HT-29 (cell line): ENCODE measurements at regions not wholly inside any gene's neighbourhood (a gene's known extent, or its start where the extent isn't known, plus 50 kb on each side); places are given as distances from the start of the nearest gene placed in this dataset.
"Not testable (repeated sequence)": the region's sequence is repeated elsewhere in the genome, so short reads cannot be mapped to it uniquely, and the experiment has no call there.

Source experiments
- DNase-seq: peaks from one replicate; pipeline ENCODE4 v3.0.0-alpha.2; 2015; ENCODE audit warnings: low spot score

DNA sequence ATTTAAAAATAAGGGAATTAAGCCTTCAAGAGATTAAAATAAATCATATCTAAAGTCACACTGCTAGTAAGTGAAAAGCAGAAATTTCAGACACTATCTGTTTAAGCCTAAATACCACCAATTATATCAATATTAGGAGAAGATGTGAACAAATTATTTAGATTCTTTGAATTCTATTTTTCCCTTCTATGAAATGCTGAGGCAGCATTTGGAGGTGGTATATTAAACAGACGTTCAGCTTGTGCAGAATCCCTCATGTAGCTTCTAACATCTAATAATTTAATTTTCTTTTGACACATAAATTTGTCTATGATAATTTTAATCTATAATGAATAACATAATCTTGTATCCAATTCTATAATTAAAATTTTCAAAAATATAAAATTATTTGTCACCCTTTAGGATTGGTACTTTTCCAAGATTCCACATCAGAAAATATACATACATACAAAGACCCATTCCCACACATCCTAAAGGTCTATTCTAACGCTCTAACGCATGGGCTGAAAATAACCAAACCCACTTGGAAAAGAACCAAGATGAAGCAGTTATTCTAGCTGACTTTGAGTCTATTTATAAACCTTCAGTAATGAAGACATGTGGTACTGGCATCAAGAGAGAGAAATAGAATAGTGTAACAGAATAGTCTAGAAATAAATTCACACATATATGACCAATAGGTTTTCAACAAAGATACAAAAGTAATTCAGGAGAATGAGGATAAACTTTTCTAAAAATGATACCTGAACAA, 751.8 kb downstream of the GALC start:
- no peak for DNase-seq

DNA sequence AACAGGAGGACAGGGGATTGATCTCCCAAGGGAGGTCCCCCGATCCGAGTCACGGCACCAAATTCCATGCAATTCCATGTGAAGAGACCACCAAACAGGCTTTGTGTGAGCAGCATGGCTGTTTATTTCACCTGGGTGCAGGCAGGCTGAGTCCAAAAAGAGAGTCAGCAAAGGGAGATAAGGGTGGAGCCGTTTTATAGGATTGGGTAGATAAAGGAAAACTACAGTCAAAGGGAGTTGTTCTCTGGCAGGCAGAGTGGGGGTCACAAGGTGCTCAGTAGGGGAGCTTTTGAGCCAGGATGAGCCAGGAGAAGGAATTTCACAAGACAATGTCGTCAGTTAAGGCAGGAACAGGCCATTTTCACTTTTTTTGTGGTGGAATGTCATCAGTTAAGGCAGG, 752.7 kb downstream of the GALC start:
- not testable (repeated sequence) for DNase-seq

DNA sequence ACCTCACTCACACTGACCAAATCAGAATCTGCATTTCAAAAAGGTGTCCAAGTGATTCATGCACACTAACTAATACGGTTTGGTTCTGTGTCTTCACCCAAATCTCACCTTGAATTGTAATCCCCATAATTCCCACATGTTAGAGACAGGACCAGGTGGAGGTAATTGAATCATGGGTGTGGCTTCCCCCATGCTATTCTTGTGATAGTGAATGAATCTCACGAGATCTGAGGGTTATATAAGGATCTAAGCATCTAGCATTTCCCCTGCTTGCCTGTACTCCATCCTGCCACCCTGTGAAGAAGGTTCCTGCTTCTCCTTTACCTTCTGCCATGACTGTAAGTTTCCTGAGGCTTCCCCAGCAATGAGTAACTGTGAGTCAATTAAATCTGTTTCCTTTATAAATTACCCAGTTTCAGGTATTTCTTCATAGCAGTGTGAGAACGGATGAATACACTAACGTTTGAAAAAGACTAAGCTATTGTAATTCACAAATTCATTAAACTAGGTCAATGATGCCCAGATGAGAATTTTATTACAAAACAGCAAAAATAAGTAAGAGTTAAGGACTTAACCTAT, 759.1 kb downstream of the GALC start:
- no peak for DNase-seq

DNA sequence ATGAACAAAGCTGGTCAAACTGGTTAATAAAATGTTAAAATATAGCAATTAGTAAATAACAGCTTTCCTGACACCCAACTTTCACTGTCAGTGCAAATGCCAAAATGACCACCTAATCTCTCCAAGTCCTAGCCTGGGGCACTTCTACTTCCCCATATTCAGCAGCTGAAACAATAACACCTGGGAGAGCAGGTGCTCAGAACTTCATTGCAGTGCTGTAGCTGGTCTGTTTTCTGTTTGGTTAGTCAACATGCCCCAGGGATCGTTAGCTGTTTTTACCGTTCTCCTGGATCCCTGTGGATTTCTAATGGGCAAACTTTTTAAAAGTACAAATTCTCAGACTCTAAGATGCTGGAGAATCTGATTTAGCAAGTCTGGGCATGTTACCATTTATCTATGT, 759.7 kb downstream of the GALC start:
- no peak for DNase-seq

DNA sequence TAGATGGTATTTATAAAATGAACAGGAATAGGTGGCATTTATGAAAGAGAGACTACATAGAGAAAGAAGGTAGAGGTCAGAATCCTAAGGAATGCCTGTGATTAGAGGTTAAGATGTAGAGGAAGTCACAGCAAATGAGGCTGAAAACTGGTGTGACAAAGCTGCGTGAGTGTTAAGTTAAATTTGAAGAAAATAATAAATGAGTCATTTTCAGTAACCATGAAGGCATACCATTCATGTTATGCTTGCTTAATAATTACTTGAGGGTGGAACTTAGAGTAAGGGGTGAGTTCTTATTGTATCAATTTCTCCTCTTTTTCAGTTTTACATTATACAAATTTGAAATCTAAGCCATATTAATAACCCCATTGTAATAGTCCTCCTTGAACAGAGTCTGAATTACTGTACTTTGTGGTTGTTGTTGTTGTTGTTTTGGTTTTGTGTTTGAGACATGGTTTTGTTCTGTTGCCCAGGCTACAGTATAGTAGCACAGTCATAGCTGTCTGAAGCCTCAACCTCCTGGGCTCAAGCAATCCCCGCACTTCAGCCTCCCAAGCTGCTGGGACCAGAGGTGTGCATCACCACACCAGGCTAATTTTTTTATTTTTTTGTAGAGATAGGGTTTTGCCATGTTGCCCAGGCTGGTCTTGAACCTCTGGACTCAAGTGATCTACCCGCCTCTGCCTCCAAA, 761.5 kb downstream of the GALC start:
- no peak for DNase-seq

DNA sequence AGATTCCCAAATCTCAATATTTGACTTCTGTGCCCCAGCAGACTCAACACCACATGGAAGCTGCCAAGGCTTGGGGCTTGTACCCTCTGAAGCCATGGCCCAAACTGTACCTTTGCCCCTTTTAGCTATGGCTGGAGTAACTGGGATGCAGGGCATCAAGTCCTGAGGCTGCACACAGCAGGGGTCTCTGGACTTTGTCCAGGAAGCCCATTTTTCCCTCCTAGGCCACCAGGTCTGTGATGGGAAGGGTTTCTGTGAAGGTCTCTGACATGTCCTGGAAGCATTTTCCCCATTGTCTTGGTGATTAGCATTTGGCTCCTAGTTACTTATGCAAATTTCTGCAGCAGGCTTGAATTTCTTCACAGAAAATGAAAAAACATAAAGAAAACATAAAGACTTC, 762.3 kb downstream of the GALC start:
- no peak for DNase-seq

DNA sequence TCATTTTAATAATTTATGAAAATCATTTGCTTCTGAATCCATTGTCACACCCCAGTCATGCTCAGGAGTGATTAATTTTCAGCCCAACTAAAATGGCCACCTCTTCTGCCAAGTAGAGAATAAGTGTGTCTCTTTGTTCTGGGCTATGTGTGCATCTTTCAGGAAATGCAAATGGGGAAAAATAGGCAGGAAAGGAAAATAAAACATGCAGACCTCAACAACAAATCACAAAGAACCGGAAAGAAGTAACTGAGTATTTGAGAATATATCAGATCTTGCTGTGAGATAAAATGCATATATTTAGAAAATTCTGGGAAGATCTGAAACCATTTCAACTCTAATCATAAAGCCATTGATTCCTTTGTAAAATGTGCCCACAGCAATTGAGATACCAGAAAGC, 763.9 kb downstream of the GALC start:
- no peak for DNase-seq

DNA sequence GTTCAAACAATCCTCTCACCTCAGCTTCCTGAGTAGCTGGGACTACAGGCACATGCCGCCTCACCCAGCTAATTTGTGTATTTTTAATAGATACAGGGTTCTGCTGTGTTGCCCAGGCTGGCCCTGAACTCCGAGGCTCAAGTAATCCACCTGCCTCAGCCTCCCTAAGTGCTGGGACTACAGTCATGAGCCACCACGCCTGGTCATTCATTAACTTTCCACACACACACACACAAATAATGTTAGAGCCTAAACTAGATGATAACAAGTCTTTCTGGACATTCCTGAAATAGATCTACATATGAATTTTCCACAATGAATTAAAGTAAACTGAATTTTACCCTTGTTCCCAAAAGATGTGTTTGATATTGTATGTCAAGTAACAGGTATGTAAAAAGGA, 776.0 kb downstream of the GALC start:
- no peak for DNase-seq

DNA sequence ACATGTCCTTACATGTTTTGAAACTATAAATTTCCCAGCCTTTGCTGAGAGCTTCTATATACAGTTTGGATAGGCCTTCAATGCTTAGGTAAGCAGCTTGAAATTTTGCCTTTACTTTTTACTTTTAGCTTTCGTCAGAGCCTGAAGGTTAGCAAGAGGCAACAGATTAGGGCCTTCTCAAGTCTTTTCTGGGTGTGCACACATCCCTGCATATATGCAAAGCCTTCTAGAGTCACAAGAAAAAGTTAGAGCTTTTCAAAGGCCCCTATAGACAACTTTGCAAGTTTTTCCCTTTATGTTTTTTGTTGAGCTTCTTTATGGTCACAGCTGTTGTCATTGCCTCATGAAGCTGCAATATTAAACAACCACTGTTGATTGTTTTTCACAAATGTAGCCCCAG, 778.4 kb downstream of the GALC start:
- DNase-seq = no peak

DNA sequence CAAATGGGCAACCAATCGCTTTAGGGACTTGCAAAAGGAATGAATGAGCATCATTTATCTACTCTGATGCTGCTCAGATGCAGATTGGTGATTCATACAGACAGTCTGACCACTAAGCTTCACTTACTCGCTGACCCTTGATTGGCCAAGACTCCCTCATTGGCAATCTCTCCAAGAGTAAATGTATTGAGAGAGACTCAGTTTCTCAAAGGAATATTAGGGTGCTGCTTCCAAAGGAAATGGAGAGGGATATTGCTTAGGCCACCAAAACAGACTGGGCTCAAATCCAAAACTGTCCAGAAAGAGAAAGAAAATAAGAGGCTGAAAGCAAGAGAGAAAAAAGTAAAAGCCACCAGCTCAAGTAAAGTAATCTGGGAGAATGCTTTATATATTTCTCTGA, 785.2 kb downstream of the GALC start:
- DNase-seq = no peak

DNA sequence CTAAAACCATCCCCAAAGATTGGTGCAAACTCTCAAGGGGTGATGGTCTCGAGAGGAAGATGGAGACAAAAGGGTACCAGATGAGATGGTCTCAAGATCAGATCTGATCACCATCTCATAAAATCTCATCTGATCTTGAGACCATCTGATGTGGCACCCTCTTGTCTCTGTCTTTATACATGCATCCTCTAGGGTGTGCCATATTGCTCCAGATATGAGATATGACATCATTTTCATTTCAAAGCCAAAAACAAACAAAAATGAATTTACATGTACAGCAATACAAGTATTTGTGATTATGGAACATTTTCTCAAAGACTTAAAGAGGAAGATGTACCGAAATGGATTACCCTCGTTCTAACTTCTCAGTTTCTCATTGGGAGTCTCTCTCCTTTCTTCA, 787.2 kb downstream of the GALC start:
- DNase-seq = no peak

DNA sequence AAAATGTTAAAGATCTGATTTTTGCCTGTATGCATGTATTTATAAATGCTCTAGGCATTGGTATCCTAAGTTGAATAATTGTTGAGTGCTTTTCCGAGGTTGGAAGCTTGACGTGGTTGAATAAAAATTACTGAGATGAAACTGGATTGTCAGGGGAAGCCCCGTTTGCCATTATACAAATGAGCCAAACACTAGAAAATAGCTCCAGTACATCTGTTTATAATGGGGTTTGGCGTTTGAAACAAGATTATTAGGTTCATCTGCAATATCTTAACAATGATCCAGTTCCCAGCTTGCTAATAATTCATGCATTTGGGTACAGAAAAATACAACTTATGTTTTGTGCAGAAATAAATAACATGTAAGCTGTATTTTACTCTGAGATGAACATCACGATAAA, 789.6 kb downstream of the GALC start:
- DNase-seq = no peak

DNA sequence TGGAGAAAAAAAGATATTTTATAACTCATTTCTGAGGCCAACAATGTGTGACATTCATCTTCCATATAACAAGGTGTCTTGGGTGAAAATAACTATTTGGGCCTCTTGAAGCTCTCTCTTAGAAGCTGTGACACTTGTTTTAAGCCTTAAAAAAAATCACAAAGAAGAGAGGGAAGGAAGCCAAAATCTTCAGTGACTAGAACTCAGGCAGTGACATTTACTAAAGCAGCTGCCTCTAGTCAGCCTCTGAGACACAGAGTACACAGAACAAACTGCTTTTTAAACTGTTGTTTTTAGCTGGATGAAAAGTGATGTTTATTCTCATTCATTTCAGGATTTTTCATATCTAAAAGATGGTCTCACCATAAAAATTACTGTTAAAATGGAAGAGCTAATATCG, 793.6 kb downstream of the GALC start:
- DNase-seq = no peak

DNA sequence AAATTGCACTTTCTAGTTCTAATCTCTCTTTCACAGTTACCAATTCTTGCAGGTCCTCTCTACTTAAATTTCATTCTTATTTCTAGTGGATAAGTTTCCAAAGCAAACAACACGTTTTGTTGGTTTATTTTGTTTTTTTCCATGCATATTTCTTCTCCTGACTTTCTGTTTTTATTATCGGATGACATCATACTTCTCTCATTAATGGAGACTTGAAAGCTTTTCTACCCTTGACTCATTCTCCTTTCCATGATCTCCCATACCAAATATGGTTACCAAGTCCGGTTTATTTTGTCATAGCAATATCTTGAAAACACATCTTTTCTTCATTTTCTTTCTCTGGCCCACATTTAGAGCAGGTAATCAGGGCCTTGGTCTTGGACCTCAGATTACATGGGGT, 796.5 kb downstream of the GALC start:
- DNase-seq = no peak

DNA sequence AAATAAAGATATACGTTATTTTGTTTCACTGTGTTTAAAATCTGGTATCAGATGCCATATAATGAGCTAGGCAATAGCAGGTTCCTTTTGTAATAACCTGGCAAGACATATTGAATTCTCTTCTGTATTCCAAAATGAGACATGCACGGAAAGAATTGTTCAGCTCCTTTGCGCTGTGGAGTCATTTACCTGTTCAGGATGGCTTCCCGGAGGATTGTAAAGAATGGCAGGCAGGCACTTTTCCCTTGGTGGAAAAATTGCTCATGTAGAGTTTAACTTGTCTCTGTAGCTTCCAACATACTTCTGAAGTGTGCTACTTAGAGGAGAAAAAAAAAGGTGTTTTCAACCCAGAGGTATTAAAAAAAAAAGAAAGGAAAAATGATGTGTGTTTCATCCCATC, 805.2 kb downstream of the GALC start:
- DNase-seq = no peak

DNA sequence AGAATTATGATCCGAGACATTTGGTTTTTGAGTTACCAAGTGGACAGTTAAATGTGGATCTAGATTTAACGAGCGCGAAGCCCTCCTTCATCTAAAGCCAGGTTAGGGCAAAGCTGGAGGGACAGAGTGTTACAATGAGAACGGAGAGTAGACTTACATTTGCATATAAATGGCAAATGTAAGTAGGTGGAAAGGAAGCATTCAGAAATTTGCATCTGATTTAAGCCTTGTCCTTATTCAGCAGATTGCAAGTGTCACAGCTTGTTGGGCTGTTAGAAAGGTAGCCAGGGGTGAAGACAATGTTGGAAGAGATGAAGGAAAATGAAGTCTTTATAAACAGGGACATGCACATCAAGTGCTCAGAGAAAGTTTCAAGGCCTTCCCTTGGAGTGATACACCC, 806.2 kb downstream of the GALC start:
- no peak for DNase-seq

DNA sequence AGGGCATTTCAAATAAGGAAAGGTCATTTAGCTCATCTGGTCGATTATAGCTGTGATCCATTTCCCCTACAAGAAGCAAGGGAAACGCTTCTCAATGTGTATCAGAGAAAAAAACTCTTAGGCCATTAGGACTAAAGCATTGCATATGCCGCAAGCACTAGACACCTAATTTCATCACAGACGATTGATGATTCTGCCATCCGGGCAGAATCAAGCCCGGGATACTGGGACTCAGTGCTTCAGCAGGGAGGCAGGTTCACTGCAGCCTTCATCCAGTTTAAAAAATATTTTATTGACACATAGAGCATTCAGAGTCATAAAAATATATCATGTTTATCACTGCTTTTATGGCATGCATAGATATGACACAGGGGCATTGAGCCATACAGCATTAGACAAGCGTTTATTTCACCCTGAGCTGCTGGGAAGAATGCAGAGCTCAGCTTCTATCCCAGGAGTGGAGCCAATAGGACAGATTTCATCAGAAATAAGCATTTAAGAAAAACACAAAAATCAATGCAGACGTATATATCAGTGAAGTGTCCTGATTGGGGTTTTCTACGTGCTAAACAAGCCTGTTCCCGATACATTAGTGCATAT, 806.9 kb downstream of the GALC start:
- no peak for DNase-seq

DNA sequence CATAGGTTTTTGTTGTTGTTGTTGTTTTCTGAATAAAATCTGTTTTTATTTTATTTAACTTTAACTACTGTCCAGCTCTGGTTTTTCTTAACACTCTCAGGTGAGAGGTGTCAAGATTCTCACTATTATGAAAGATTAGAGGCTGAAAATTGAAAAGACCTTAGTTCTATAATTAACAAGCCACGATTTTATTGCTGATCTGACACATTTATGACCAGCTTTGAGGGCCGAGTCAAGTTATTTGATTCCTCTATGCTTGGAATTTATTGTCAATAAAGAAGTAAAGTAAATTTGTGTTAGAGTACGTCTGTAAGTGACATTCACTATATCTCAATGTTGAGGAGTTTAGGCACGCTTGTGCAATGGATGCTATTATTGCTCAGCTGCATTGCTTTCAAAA, 808.8 kb downstream of the GALC start:
- no peak for DNase-seq

DNA sequence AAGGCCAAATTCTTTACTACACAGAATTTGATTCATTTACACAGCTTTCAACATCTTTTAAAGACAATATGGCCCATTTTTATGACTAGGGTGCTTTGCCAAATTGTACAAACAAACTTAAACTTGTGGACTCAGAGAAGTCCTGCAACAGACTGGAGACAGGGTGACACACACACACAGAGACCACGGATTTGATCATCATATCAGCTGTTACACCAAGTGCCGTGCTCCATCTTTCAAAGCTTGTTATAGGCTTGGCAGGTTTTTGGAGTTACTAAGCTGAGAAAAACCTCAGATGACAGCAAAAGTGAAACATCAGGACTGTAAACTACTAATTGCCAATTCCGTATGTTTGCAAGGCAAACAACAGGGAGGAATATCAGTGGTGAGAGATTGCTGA, 811.7 kb downstream of the GALC start:
- DNase-seq = no peak

DNA sequence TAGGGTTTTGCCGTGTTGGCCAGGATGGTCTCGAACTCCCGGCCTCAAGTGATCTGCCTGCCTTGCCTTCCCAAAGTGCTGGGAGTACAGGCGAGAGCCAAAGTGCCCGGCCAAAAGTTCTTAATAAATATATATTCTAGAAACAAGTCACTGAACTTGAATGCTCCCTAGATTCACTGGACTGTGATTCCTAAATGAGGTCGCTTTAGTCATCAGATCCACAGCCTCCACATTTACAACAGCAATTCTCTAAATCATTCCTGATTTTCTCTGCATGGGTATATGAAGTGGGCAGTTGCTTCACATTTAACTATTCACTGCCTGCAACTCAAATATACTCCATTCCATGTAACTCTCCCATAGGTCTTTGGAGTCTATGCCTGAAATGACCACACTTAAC, 813.0 kb downstream of the GALC start:
- no peak for DNase-seq

DNA sequence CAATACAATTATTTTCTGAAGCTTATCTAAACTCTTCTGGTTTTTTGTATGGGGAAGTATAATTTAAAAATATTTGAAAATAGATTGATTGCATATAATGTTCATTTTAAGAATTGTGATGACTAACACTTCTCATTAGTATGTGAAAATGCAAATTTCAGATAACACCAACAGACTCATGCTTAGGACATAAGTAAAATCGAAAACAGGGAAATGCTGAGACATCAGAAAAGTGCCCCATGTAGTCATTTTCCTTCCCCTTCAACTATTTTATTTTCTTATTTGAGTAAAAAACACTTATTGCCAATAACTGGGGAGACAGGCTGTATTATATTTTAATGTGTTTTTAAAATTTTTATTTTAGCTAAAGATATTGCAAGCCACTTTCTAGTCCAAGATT, 814.7 kb downstream of the GALC start:
- DNase-seq = no peak

DNA sequence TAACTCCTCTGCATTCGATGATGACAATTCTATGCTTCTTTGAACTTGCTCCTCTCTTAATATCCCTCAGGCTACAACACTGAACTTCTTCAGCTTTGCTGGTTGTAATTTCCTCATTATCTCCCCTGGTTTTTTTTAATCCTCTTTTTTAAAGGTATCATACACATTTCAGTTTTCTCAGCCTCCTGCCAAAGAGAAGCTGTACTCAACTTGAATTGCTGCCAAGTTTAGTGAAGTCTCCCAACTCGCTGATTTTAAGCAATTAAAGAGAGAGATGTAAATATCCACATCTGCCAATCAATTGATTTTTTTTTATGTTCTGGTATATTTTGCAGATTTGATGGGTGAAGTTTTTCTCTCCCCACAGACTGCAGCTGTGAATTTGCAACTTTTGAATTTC, 817.8 kb downstream of the GALC start:
- no peak for DNase-seq

DNA sequence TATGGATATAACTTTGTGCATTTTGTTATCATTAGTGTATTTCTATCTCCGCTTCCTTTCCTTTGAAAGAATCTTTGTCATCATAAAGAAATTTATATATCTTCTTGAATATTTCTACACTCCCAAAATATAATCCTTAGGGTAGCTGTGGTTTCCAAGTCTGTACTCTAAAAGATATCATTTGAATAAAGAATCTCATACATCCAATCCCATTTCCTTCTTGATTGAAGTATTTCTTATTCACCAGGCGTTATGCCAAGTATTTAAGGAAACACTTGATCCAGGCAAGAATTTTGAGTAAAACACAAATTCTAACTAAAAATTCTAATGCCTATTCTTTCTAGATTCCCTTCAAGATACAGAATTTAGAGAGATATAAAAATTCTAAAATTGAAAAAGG, 821.8 kb downstream of the GALC start:
- DNase-seq = no peak
